Right lobe of liver (tissue), 6 donors: ENCODE measurements at regions not wholly inside any gene's neighbourhood (a gene's known extent, or its start where the extent isn't known, plus 50 kb on each side); places are given as distances from the start of the nearest gene placed in this dataset.

ENCODE experiments used
- ATAC-seq, 4 donors: fragments of 200-7000 bp; cut with Tn5 transposase; one replicate each; pipeline ENCODE4 v1.9.1; 2020; ENCODE audit warnings: mild to moderate bottlenecking in 4 of 4, moderate library complexity in 4 of 4
- DNase-seq, 3 donors: peaks; one replicate each; pipeline ENCODE4 v3.0.0-alpha.2; 2020
- H3K27ac ChIP-seq, 3 donors: fragments of 200-600 bp; one replicate each; pipeline ENCODE4 v1.8.0; 2022
- H3K27me3 ChIP-seq, 2 donors: fragments of 200-600 bp; one replicate each; pipeline ENCODE4 v1.8.0; 2022
- H3K36me3 ChIP-seq, 4 donors: fragments of 200-600 bp; sonication (generic) in 1 of 4; one replicate each; pipeline versions ENCODE4 v1.5.1 to v1.8.0; 2017 to 2022; ENCODE audit warnings: control low read depth in 1 of 4
- H3K4me1 ChIP-seq, 4 donors: fragments of 200-600 bp; sonication (generic) in 1 of 4; one replicate each; pipeline versions ENCODE4 v1.5.1 to v1.8.0; 2017 to 2022; ENCODE audit warnings: control low read depth in 1 of 4
- H3K4me3 ChIP-seq, 3 donors: fragments of 200-600 bp; one replicate each; pipeline ENCODE4 v1.8.0; 2022
- H3K9me3 ChIP-seq, 4 donors: fragments of 200-600 bp; sonication (generic) in 1 of 4; one replicate each; pipeline versions ENCODE4 v1.5.1 to v1.8.0; 2017 to 2022; ENCODE audit warnings: control low read depth in 1 of 4
- CTCF ChIP-seq, 4 donors: fragments of 200-600 bp in 3 of 4; fragments of 450-650 bp in 1 of 4; IDR thresholded peaks; one replicate each; pipeline versions ENCODE4 v1.5.1 to v1.8.0; 2016 to 2022; ENCODE audit warnings: antibody characterized with exemption in 4 of 4, mild to moderate bottlenecking in 2 of 4
- POLR2A ChIP-seq: fragments of 450-650 bp; IDR thresholded peaks from one replicate; pipeline ENCODE4 v1.6.1; 2017; ENCODE audit warnings: antibody characterized with exemption, mild to moderate bottlenecking
- WGBS: methylation state at CpG from one replicate; pipeline ENCODE4 v1.1.6; 2018; ENCODE audit warnings: low coverage, low lambda C conversion rate; ENCODE audit not compliant: insufficient coverage; ENCODE audit errors: missing lambda C conversion rate; 5-methylcytosine and 5-hydroxymethylcytosine counted together
- intact Hi-C, 2 donors: fragments of 100-400 bp; cut with DNase I; formaldehyde crosslinking; loops; one replicate each; pipeline versions ENCODE4 v1.11.2 to v1.14.1; 2022
- donor health status: DM: no; HTN: yes; CAD: no.
- donor health status: DM: no; HTN: no; CAD: no.
- donor health status: DM: no; HTN: no; CAD: no.
- donor health status: DM: no; HTN: yes; CAD: no.
- donor health status: DM: no; HTN: yes; CAD: no.

GRCh38 chr6:154648188-154648887, 84.9 kb upstream of the SCAF8 start:
- no peak overlapping the region for H3K4me3 ChIP-seq
- no peak for ATAC-seq
- 63% methylated on average over 3 of the region's 3 CpGs for WGBS
- intact Hi-C loops, result no loop called here
- no peak for TF ChIP-seq CTCF (IDR thresholded peaks at IDR 0.05)
- no peak for TF ChIP-seq POLR2A
- H3K27me3 ChIP-seq, result no peaks in the 10 kb centered on the region
- no peak for DNase-seq
- H3K9me3 ChIP-seq, result no peaks in the 10 kb centered on the region
- no peaks in the 10 kb centered on the region for H3K36me3 ChIP-seq
- H3K27ac ChIP-seq, result no peak overlapping the region
- H3K4me1 ChIP-seq, result no peaks in the 10 kb centered on the region

GRCh38 chr6:154648888-154649205, 84.4 kb upstream of the SCAF8 start:
- DNase-seq (no peak), ATAC-seq (peak in 1 of 4 donors; percentile 37)
- 44% methylated on average over 6 of the region's 7 CpGs for WGBS
- Histone ChIP-seq H3K4me3 (no peak overlapping the region), H3K36me3 (no peaks in the 10 kb centered on the region), H3K27me3 (no peaks in the 10 kb centered on the region), H3K9me3 (no peaks in the 10 kb centered on the region), H3K4me1 (no peaks in the 10 kb centered on the region), H3K27ac (no peak overlapping the region)
- intact Hi-C loops, result no loop called here
- no peak for TF ChIP-seq POLR2A
- TF ChIP-seq CTCF (IDR thresholded peaks at IDR 0.05), result no peak

- Histone ChIP-seq H3K27me3 (no peaks in the 10 kb centered on the region), H3K27ac (peak overlapping the region in 2 of 3 donors; percentile 29 to 36), H3K4me1 (no peaks in the 10 kb centered on the region), H3K4me3 (no peak overlapping the region), H3K36me3 (no peaks in the 10 kb centered on the region), H3K9me3 (no peaks in the 10 kb centered on the region)
- WGBS, result 32% methylated on average over 5 of the region's 5 CpGs
- ATAC-seq, result peak in 3 of 4 donors; percentile 38 to 59 (median 46)
- TF ChIP-seq CTCF (IDR thresholded peaks at IDR 0.05), result no peak
- no peak for TF ChIP-seq POLR2A
- no peak for DNase-seq
- intact Hi-C loops, result no loop called here
These were observed 83.5 kb upstream of the SCAF8 start for GRCh38 chr6:154649721-154650120.

GRCh38 chr6:154650351-154650750, 82.9 kb upstream of the SCAF8 start:
- 49% methylated on average over 2 of the region's 2 CpGs for WGBS
- Histone ChIP-seq H3K27ac (peak overlapping the region in 1 of 3 donors; percentile 36), H3K9me3 (no peaks in the 10 kb centered on the region), H3K36me3 (no peaks in the 10 kb centered on the region), H3K4me3 (no peak overlapping the region), H3K27me3 (no peaks in the 10 kb centered on the region), H3K4me1 (no peaks in the 10 kb centered on the region)
- intact Hi-C loops, result no loop called here
- TF ChIP-seq POLR2A (no peak), CTCF (IDR thresholded peaks at IDR 0.05) (no peak)
- ATAC-seq (peak; percentile 23 to 54 (median 31)), DNase-seq (no peak)
